DMS53 treated with DMSO at 0.1 percent for 48 hours (cell line): ENCODE measurements at regions not wholly inside any gene's neighbourhood (a gene's known extent, or its start where the extent isn't known, plus 50 kb on each side); places are given as distances from the start of the nearest gene placed in this dataset.

ENCODE experiments used
- DNase-seq: peaks from one replicate; lab custom pipeline; 2025; ENCODE audit not compliant: unreplicated experiment; lab: John Stamatoyannopoulos, UW

DNA sequence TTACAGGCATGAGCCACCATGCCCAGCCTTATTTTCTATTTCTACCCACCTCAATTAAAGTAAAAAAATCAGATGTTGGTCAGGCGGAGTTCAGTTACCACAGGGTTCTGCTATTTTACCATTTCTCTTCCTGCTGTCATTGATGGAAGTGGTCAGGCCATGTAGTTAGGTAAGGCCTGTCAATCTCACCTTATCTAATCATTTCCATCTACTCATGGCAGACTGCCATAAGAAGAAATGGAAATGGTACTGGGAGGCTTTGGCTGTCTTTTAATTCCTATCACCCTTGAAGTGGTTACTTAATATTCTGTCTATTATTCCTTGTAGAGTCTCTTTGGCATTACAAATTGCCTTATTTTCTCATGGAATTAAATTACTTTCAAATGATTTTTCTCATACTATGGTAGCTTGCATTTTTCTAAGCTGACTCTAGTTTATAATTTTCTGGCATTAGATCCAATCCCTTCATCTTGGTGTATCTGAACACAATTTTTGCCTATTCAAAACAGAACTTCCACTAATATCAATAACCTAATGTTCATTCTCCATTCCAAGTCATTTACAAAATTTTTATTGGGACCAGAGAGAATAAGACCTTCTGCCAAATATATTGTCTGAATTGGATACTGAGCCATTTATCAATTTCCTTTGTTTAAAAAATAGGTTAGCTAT lies 198.7 kb downstream of the DACT1 start:
- no peak for DNase-seq

DNA sequence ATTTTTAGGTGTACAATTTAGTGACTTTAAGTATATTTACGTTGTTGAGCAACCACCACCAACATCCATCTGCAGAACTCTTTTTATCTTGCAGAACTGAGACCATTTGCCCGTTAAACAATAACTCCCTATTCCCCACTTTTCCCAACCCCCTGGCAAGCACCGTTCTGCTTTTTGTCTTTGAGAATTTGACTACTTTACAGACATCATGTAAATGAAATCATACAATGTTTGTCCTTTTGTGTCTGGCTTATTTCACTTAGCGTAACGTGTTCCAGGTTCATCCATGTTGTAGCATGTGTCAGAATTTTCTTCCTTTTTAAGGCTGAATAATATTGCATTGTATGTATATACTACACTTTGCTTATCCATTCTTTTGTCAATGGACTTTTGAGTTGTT lies 201.5 kb downstream of the DACT1 start:
- DNase-seq: no peak

GRCh38 chr14:58844544-58844943 lies 206.8 kb downstream of the DACT1 start:
- peak; percentile 73 for DNase-seq

GRCh38 chr14:58846682-58847465 lies 209.1 kb downstream of the DACT1 start:
- DNase-seq: no peak

DNA sequence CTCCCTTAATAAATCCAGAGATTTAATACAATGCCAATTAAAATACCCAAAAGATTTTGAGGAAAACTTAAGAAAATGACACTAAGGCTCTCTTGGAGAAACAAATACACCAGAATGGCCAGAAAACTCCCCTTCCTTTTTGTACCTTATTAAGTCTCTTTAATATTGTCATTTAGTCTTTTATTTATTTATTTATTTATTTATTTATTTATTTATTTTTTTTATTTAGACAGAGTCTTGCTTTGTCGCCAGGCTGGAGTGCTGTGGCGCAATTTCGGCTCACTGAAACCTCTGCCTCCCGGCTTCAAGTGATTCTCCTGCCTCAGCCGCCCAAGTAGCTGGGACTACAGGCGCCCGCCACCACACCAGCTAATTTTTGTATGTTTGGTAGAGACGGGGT lies 210.6 kb downstream of the DACT1 start:
- no peak for DNase-seq

DNA sequence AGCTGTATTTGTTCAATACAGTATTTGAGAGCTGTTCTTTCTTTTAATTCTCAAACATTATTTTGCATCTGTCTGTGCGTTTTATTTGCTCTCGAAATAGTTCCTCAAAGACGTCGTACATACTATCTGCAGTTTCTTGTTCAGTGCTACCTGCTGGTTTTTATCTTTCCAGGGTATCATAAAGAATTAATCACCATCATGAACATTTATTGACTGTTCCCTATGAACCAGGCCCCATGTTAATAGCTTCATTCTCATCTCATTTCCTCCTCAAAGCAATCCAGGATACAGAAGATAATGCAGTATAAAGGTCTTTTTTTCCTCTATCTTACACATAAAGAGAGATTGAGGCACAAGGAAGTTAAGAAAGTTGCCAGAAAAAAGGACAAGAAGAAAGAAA lies 211.8 kb downstream of the DACT1 start:
- DNase-seq: no peak

DNA sequence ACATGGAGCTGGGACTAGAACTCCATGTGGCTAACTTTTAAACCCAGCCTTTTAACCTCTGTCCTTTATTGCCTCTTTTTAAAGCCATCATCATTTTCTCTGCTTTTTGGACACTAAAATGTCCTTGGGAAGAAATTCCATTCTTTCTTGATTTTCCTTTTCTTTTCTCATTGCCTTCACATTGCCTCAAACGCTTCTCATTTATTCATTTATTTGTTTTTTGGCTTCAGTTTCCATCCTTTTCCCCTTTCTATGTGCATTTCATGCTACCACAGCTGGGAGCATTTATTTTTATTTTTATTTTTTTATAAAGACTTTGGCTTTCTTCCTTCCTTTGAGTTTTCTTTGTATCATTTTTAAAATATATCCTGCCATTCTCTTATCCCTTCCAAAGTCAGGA lies 212.2 kb downstream of the DACT1 start:
- no peak for DNase-seq

- no peak for DNase-seq
Observed at GRCh38 chr14:58861586-58861985, 223.8 kb downstream of the DACT1 start.

- no peak for DNase-seq
Observed at GRCh38 chr14:58862416-58863160, 224.8 kb downstream of the DACT1 start.

- DNase-seq: no peak
Observed at GRCh38 chr14:58863661-58864345, 226.0 kb downstream of the DACT1 start.

GRCh38 chr14:58864751-58865513 lies 227.2 kb downstream of the DACT1 start:
- DNase-seq: no peak

GRCh38 chr14:58865514-58866281 lies 227.9 kb downstream of the DACT1 start:
- DNase-seq: no peak

GRCh38 chr14:58866391-58866790 lies 228.6 kb downstream of the DACT1 start:
- no peak for DNase-seq

GRCh38 chr14:58870961-58871360 lies 233.2 kb downstream of the DACT1 start:
- no peak for DNase-seq

GRCh38 chr14:58871573-58871972 lies 233.8 kb downstream of the DACT1 start:
- DNase-seq: no peak

- no peak for DNase-seq
Observed at GRCh38 chr14:58872061-58872460, 234.3 kb downstream of the DACT1 start.

DNA sequence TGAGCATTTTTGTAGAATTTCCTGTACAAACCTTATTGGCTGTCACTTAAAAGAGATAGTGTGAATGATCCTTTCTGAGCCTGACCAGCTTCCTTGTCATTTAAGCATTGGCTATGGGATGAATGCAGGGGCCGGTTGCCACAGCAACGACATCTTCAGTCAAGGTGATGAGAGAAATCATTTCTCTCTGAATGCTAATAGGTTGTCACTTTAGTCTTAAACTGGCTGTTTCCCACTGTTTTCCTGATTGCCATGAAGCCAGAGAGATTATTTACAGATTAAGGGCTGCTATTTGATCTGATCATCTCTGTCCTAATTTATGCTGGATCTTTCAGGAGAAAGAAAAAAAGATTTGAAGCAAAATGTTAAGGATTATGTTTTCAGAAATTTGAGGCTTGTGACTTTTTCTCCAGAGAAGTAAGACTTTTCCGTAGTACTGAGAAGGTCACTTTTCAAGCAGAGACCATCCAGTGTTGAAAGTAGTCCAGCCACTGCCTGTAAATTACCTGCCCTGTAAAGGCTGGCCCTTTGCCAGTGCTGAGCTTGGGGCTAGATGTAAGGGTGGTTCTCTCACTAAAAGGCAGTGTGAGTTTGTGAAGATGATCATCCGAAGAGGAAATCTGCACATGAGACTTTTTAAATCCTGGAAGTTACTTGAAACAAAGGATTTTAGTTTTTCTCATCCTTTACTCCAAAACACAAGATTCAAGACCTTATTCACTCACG lies 235.6 kb downstream of the DACT1 start:
- DNase-seq: no peak

DNA sequence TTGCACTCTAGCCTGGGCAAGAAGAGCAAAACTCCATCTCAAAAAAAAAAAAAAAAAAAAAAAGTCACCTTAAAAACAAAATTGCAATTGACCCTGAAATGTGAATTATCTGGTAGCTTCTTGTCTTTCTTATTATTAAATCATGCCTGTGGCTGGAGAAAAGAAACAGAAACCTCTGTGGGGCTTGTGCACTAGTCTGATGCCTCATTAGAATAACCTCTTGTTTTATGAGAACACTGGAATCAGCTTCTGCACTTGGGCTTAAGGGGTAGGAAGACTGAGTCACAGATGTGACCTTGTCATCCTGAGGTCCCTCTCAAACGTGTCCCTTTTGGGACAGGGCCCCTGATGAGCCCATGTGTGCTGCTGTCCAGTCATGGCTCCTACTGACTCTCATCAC lies 237.9 kb downstream of the DACT1 start:
- DNase-seq: no peak

GRCh38 chr14:58876608-58877007 lies 238.8 kb downstream of the DACT1 start:
- no peak for DNase-seq
